ENCODE measurements at regions not wholly inside any gene's neighbourhood (a gene's known extent, or its start where the extent isn't known, plus 50 kb on each side); places are given as distances from the start of the nearest gene placed in this dataset.

GRCh38 chr15:35777061-35777460, 231.1 kb upstream of the DPH6 start:
- Histone ChIP-seq H3K9me3 (ENCODE audit: control insufficient read depth in 1 of 2, low read length in 2 of 2) (no peaks in the 10 kb centered on the region), H3K27me3 (ENCODE audit: control insufficient read depth in 1 of 2, insufficient read depth in 2 of 2, low read length in 2 of 2) (no peaks in the 10 kb centered on the region), H3K9ac (ENCODE audit: low read depth in 1 of 2, low read length in 2 of 2) (no peak overlapping the region), H3K36me3 (ENCODE audit: control insufficient read depth in 1 of 2, insufficient read depth in 2 of 2, low read length in 2 of 2) (no peaks in the 10 kb centered on the region), H3K27ac (ENCODE audit: low read depth, low read length) (no peak overlapping the region), H3K4me1 (ENCODE audit: control insufficient read depth in 1 of 2, insufficient read depth in 2 of 2, low read length in 2 of 2) (no peaks in the 10 kb centered on the region), H3K4me3 (ENCODE audit: low read depth in 1 of 2, low read length in 2 of 2) (no peak overlapping the region)

GRCh38 chr15:35783203-35783602, 237.2 kb upstream of the DPH6 start:
- H3K9me3 ChIP-seq (ENCODE audit: control insufficient read depth in 1 of 2, low read length in 2 of 2), result no peaks in the 10 kb centered on the region
- H3K4me3 ChIP-seq (ENCODE audit: low read depth in 1 of 2, low read length in 2 of 2), result no peak overlapping the region
- no peaks in the 10 kb centered on the region for H3K36me3 ChIP-seq (ENCODE audit: control insufficient read depth in 1 of 2, insufficient read depth in 2 of 2, low read length in 2 of 2)
- H3K27ac ChIP-seq (ENCODE audit: low read depth, low read length), result no peak overlapping the region
- H3K9ac ChIP-seq (ENCODE audit: low read depth in 1 of 2, low read length in 2 of 2), result no peak overlapping the region
- H3K4me1 ChIP-seq (ENCODE audit: control insufficient read depth in 1 of 2, insufficient read depth in 2 of 2, low read length in 2 of 2), result no peaks in the 10 kb centered on the region
- H3K27me3 ChIP-seq (ENCODE audit: control insufficient read depth in 1 of 2, insufficient read depth in 2 of 2, low read length in 2 of 2), result no peaks in the 10 kb centered on the region

DNA sequence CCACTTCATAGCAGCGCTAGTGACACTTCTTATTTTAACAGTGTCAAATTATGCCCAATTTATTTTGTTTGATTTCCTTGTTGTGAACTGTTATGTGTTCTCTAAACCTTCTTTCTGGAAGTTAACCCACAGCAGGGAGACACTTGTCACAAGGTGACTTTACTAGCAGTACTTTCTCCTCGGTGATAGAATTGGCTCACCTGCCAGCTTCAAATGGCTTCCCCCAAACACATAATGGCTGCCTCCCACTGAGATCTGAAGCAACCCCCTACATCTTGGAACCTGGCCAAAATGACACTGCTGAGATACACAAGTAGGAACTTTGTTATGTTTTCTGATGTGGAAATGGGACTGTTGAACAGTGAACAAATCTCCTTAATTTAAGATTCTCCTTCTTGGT, 238.8 kb upstream of the DPH6 start:
- H3K27ac ChIP-seq (ENCODE audit: low read depth, low read length), result no peak overlapping the region
- no peak overlapping the region for H3K4me3 ChIP-seq (ENCODE audit: low read depth in 1 of 2, low read length in 2 of 2)
- no peak overlapping the region for H3K9ac ChIP-seq (ENCODE audit: low read depth in 1 of 2, low read length in 2 of 2)
- H3K9me3 ChIP-seq (ENCODE audit: control insufficient read depth in 1 of 2, low read length in 2 of 2), result no peaks in the 10 kb centered on the region
- no peaks in the 10 kb centered on the region for H3K36me3 ChIP-seq (ENCODE audit: control insufficient read depth in 1 of 2, insufficient read depth in 2 of 2, low read length in 2 of 2)
- H3K27me3 ChIP-seq (ENCODE audit: control insufficient read depth in 1 of 2, insufficient read depth in 2 of 2, low read length in 2 of 2), result no peaks in the 10 kb centered on the region
- no peaks in the 10 kb centered on the region for H3K4me1 ChIP-seq (ENCODE audit: control insufficient read depth in 1 of 2, insufficient read depth in 2 of 2, low read length in 2 of 2)

DNA sequence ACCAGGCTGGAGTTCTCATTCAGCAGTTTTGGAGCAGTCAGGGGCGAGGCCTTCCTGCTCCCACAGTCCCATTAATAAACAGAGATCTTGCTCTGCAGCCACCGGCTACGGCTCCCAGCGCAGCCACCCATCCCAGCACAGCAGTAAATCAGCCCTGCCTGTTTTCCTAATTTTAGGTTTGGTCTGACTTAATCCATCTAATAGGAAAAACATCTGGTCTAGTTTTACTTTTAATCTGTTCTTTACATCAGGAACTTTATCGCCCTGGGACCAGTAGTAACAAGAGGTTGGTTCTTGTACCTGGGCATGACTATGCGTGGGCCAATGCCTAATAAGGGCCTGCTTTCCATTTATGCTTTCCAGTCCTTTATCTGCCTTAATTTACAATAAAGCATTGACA, 264.0 kb upstream of the DPH6 start:
- Histone ChIP-seq H3K36me3 (ENCODE audit: control insufficient read depth in 1 of 2, insufficient read depth in 2 of 2, low read length in 2 of 2) (no peaks in the 10 kb centered on the region), H3K27ac (ENCODE audit: low read depth, low read length) (no peak overlapping the region), H3K4me1 (ENCODE audit: control insufficient read depth in 1 of 2, insufficient read depth in 2 of 2, low read length in 2 of 2) (no peaks in the 10 kb centered on the region), H3K9me3 (ENCODE audit: control insufficient read depth in 1 of 2, low read length in 2 of 2) (no peaks in the 10 kb centered on the region), H3K4me3 (ENCODE audit: low read depth in 1 of 2, low read length in 2 of 2) (no peak overlapping the region), H3K27me3 (ENCODE audit: control insufficient read depth in 1 of 2, insufficient read depth in 2 of 2, low read length in 2 of 2) (no peaks in the 10 kb centered on the region), H3K9ac (ENCODE audit: low read depth in 1 of 2, low read length in 2 of 2) (no peak overlapping the region)

GRCh38 chr15:35813573-35813972, 267.6 kb upstream of the DPH6 start:
- Histone ChIP-seq H3K27me3 (ENCODE audit: control insufficient read depth in 1 of 2, insufficient read depth in 2 of 2, low read length in 2 of 2) (no peaks in the 10 kb centered on the region), H3K27ac (ENCODE audit: low read depth, low read length) (no peak overlapping the region), H3K9ac (ENCODE audit: low read depth in 1 of 2, low read length in 2 of 2) (no peak overlapping the region), H3K36me3 (ENCODE audit: control insufficient read depth in 1 of 2, insufficient read depth in 2 of 2, low read length in 2 of 2) (no peaks in the 10 kb centered on the region), H3K9me3 (ENCODE audit: control insufficient read depth in 1 of 2, low read length in 2 of 2) (no peaks in the 10 kb centered on the region), H3K4me3 (ENCODE audit: low read depth in 1 of 2, low read length in 2 of 2) (no peak overlapping the region), H3K4me1 (ENCODE audit: control insufficient read depth in 1 of 2, insufficient read depth in 2 of 2, low read length in 2 of 2) (no peaks in the 10 kb centered on the region)

GRCh38 chr15:35818846-35819245, 272.9 kb upstream of the DPH6 start:
- Histone ChIP-seq H3K9ac (ENCODE audit: low read depth in 1 of 2, low read length in 2 of 2) (no peak overlapping the region), H3K4me3 (ENCODE audit: low read depth in 1 of 2, low read length in 2 of 2) (no peak overlapping the region), H3K4me1 (ENCODE audit: control insufficient read depth in 1 of 2, insufficient read depth in 2 of 2, low read length in 2 of 2) (no peaks in the 10 kb centered on the region), H3K27ac (ENCODE audit: low read depth, low read length) (no peak overlapping the region), H3K36me3 (ENCODE audit: control insufficient read depth in 1 of 2, insufficient read depth in 2 of 2, low read length in 2 of 2) (no peaks in the 10 kb centered on the region), H3K27me3 (ENCODE audit: control insufficient read depth in 1 of 2, insufficient read depth in 2 of 2, low read length in 2 of 2) (no peaks in the 10 kb centered on the region), H3K9me3 (ENCODE audit: control insufficient read depth in 1 of 2, low read length in 2 of 2) (no peaks in the 10 kb centered on the region)

DNA sequence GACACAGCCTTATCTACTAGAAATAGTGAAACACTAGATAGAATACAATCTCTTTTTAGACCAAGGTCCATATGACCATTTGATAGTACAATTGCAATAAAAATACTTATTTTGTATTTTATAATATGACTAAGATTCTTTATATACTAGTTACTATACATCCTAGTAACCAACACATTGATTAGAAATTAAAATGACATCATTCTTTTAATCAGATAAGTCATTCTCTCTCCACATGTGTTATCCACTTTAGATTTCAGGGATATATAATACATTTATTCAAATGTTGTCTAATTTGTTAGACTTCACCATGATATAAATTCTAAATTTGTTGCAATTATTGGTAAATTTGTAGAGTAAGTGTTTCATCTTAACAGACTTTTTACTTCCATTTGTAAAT, 276.2 kb upstream of the DPH6 start:
- Histone ChIP-seq H3K27me3 (ENCODE audit: control insufficient read depth in 1 of 2, insufficient read depth in 2 of 2, low read length in 2 of 2) (no peaks in the 10 kb centered on the region), H3K9ac (ENCODE audit: low read depth in 1 of 2, low read length in 2 of 2) (no peak overlapping the region), H3K4me1 (ENCODE audit: control insufficient read depth in 1 of 2, insufficient read depth in 2 of 2, low read length in 2 of 2) (no peaks in the 10 kb centered on the region), H3K27ac (ENCODE audit: low read depth, low read length) (no peak overlapping the region), H3K36me3 (ENCODE audit: control insufficient read depth in 1 of 2, insufficient read depth in 2 of 2, low read length in 2 of 2) (no peaks in the 10 kb centered on the region), H3K4me3 (ENCODE audit: low read depth in 1 of 2, low read length in 2 of 2) (no peak overlapping the region), H3K9me3 (ENCODE audit: control insufficient read depth in 1 of 2, low read length in 2 of 2) (no peaks in the 10 kb centered on the region)

DNA sequence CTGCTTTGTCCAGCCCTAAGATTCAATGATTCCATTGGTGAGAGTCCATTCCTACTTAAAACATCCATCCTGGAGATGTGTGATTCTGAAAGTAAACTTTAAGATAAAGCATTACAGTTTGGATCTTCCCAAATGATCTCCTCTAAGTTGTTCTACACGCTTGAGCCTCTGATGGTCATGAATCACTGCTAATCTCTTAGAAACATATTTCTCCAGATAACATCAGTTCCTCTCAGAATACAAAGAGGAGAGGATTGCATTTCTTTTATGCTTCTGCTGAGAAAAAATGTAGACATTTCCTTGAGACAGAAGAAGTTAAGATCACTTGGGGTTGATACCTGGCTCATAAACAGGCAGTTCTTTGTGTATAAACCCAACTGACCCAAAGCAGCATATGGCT, 281.2 kb upstream of the DPH6 start:
- Histone ChIP-seq H3K9ac (ENCODE audit: low read depth in 1 of 2, low read length in 2 of 2) (no peak overlapping the region), H3K27ac (ENCODE audit: low read depth, low read length) (no peak overlapping the region), H3K27me3 (ENCODE audit: control insufficient read depth in 1 of 2, insufficient read depth in 2 of 2, low read length in 2 of 2) (no peaks in the 10 kb centered on the region), H3K9me3 (ENCODE audit: control insufficient read depth in 1 of 2, low read length in 2 of 2) (no peaks in the 10 kb centered on the region), H3K4me3 (ENCODE audit: low read depth in 1 of 2, low read length in 2 of 2) (no peak overlapping the region), H3K36me3 (ENCODE audit: control insufficient read depth in 1 of 2, insufficient read depth in 2 of 2, low read length in 2 of 2) (no peaks in the 10 kb centered on the region), H3K4me1 (ENCODE audit: control insufficient read depth in 1 of 2, insufficient read depth in 2 of 2, low read length in 2 of 2) (no peaks in the 10 kb centered on the region)

- no peak overlapping the region for H3K9ac ChIP-seq (ENCODE audit: low read depth in 1 of 2, low read length in 2 of 2)
- H3K9me3 ChIP-seq (ENCODE audit: control insufficient read depth in 1 of 2, low read length in 2 of 2), result no peaks in the 10 kb centered on the region
- no peaks in the 10 kb centered on the region for H3K4me1 ChIP-seq (ENCODE audit: control insufficient read depth in 1 of 2, insufficient read depth in 2 of 2, low read length in 2 of 2)
- no peaks in the 10 kb centered on the region for H3K27me3 ChIP-seq (ENCODE audit: control insufficient read depth in 1 of 2, insufficient read depth in 2 of 2, low read length in 2 of 2)
- H3K36me3 ChIP-seq (ENCODE audit: control insufficient read depth in 1 of 2, insufficient read depth in 2 of 2, low read length in 2 of 2), result no peaks in the 10 kb centered on the region
- H3K27ac ChIP-seq (ENCODE audit: low read depth, low read length), result no peak overlapping the region
- no peak overlapping the region for H3K4me3 ChIP-seq (ENCODE audit: low read depth in 1 of 2, low read length in 2 of 2)
Measured at GRCh38 chr15:35827911-35828310, 281.9 kb upstream of the DPH6 start.

DNA sequence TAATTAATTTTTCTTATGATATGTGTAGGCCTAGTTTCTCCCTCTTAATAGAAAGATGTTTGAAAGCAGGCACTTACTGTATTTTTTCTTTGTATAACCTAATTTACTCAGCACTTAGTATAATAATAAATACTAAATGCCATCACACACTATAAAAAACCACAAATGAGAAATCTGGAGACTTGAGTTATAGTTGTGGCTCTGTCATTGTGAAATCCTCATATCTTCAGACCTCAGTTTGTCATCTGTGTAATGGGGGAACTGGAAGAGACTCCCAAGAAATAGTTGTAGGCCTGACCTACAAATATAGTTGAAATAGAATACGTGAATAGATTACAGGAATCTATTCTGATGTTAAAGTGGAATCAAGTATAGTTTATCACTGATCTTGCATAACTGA, 287.6 kb upstream of the DPH6 start:
- no peak overlapping the region for H3K9ac ChIP-seq (ENCODE audit: low read depth in 1 of 2, low read length in 2 of 2)
- H3K27ac ChIP-seq (ENCODE audit: low read depth, low read length), result no peak overlapping the region
- H3K4me3 ChIP-seq (ENCODE audit: low read depth in 1 of 2, low read length in 2 of 2), result no peak overlapping the region
- no peaks in the 10 kb centered on the region for H3K4me1 ChIP-seq (ENCODE audit: control insufficient read depth in 1 of 2, insufficient read depth in 2 of 2, low read length in 2 of 2)
- H3K27me3 ChIP-seq (ENCODE audit: control insufficient read depth in 1 of 2, insufficient read depth in 2 of 2, low read length in 2 of 2), result no peaks in the 10 kb centered on the region
- no peaks in the 10 kb centered on the region for H3K36me3 ChIP-seq (ENCODE audit: control insufficient read depth in 1 of 2, insufficient read depth in 2 of 2, low read length in 2 of 2)
- H3K9me3 ChIP-seq (ENCODE audit: control insufficient read depth in 1 of 2, low read length in 2 of 2), result no peaks in the 10 kb centered on the region

DNA sequence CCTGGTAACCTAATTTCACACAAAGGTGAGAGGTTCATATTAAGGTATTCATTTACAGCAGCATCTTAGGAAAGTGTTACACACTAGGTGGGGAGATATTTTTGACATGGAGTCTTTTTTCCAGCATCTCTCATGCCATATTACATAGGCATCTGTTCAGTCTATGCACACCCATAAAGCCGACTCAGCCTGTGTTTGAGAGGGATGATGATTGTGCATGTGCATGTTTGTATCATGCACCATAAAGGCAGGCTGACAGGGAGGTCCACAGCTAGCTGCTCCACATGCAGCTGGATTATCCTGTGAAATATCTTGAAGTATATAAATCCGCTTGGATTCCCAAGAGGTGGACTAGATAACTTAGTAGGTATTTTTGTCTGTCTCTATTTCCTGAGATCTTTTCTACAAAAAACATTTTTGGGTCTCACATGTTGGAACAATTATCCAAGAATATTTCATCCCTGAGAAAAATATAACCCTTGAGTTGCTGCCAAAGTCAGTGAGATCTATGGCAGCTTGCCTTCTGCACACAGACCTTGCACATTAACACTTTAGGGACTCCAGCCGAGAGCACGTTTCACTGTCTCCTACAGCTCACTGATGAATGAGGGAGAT, 288.4 kb upstream of the DPH6 start:
- no peaks in the 10 kb centered on the region for H3K36me3 ChIP-seq (ENCODE audit: control insufficient read depth in 1 of 2, insufficient read depth in 2 of 2, low read length in 2 of 2)
- no peak overlapping the region for H3K27ac ChIP-seq (ENCODE audit: low read depth, low read length)
- no peaks in the 10 kb centered on the region for H3K4me1 ChIP-seq (ENCODE audit: control insufficient read depth in 1 of 2, insufficient read depth in 2 of 2, low read length in 2 of 2)
- H3K27me3 ChIP-seq (ENCODE audit: control insufficient read depth in 1 of 2, insufficient read depth in 2 of 2, low read length in 2 of 2), result no peaks in the 10 kb centered on the region
- H3K9ac ChIP-seq (ENCODE audit: low read depth in 1 of 2, low read length in 2 of 2), result no peak overlapping the region
- H3K9me3 ChIP-seq (ENCODE audit: control insufficient read depth in 1 of 2, low read length in 2 of 2), result no peaks in the 10 kb centered on the region
- H3K4me3 ChIP-seq (ENCODE audit: low read depth in 1 of 2, low read length in 2 of 2), result no peak overlapping the region

All from duodenal mucosa (tissue), 2 donors.